ENCODE measurements at regions not wholly inside any gene's neighbourhood (a gene's known extent, or its start where the extent isn't known, plus 50 kb on each side); places are given as distances from the start of the nearest gene placed in this dataset.

DNA sequence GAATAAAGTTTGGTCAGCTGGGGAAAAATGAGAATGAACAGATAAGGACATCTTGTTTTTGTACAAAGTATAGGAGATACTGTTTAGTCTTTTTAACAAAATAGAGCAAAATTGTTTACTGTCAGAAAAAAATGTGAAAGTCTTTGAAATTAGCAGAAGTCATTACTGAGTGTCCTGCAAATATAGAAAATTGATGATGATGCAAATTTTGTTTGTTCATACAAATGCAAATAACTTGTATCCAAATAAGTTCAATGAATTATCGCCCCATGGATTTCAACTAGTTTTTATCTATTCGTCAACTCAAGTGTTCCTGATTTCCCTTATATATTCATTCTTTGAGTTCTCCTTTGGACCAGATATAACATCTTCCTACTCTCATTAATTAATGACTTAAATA, 378.0 kb upstream of the SGO1 start:
- H4K8ac ChIP-seq (ENCODE audit: extremely low read depth, insufficient read depth, low read length), result no peak overlapping the region
- no peaks in the 10 kb centered on the region for H3K79me2 ChIP-seq (ENCODE audit: control insufficient read depth in 1 of 2, insufficient read depth in 2 of 2, low read length in 2 of 2)
- H3K56ac ChIP-seq (replicated peaks; ENCODE audit: insufficient read length, low read depth, low read length), result no peak overlapping the region
- no peaks in the 10 kb centered on the region for H3K27me3 ChIP-seq (replicated peaks in 1 of 4; ENCODE audit: control insufficient read depth in 3 of 4, extremely low read depth in 1 of 4, insufficient read depth in 3 of 4, low read length in 3 of 4)
- H3K9ac ChIP-seq (replicated peaks in 1 of 4; ENCODE audit: extremely low read depth in 1 of 4, low read depth in 3 of 4, low read length in 3 of 4), result no peak overlapping the region
- ChIA-PET CTCF (ENCODE audit: partially characterized antibody) (interaction anchor here (1.2 kb wide), 1 partner anchor 9 kb away, joined by 3 read pairs; no protein-coding TSS in a partner anchor), POLR2A (ENCODE audit: partially characterized antibody) (no interaction called here)
- H3K4me2 ChIP-seq (ENCODE audit: insufficient read depth in 1 of 2, low read depth in 2 of 2, low read length in 2 of 2), result no peak overlapping the region
- no peak overlapping the region for H2AK5ac ChIP-seq (ENCODE audit: low read depth, low read length)
- DNase-seq (ENCODE audit: low read depth in 1 of 2, low spot score in 2 of 2), result no peak
- H3K14ac ChIP-seq (ENCODE audit: insufficient read length), result no peak overlapping the region
- H3K27ac ChIP-seq (ENCODE audit: low read depth, low read length), result no peak overlapping the region
- H3K23me2 ChIP-seq (ENCODE audit: low read depth, low read length), result no peaks in the 10 kb centered on the region
- H2AFZ ChIP-seq (ENCODE audit: low read length), result no peak overlapping the region
- H4K20me1 ChIP-seq (replicated peaks in 1 of 2; ENCODE audit: control insufficient read depth in 1 of 2, insufficient read depth in 2 of 2, low read length in 2 of 2), result no peaks in the 10 kb centered on the region
- H4K91ac ChIP-seq (replicated peaks; ENCODE audit: insufficient read length, low read length), result no peak overlapping the region
- TF ChIP-seq ATF3 (IDR thresholded peaks at IDR 0.05; ENCODE audit: insufficient read depth, low read depth, low read length) (no peak), HDAC6 (IDR thresholded peaks at IDR 0.05; ENCODE audit: low read depth, low read length) (no peak), BRCA1 (IDR thresholded peaks at IDR 0.05; ENCODE audit: low read depth, low read length) (no peak), MAFK (IDR thresholded peaks at IDR 0.05; ENCODE audit: low read depth, low read length) (peak; percentile 68; the same call in 1 of the 2 replicates)
- no peak overlapping the region for H2BK12ac ChIP-seq (ENCODE audit: low read depth, low read length)
- no peak overlapping the region for H3K4me3 ChIP-seq (ENCODE audit: extremely low read depth in 1 of 4, insufficient read depth in 2 of 4, low read depth in 3 of 4, low read length in 4 of 4)
- no peak overlapping the region for H2BK15ac ChIP-seq (ENCODE audit: low read length)
- no peaks in the 10 kb centered on the region for H3K9me3 ChIP-seq (ENCODE audit: insufficient read depth in 2 of 2, low read depth in 1 of 2, low read length in 1 of 2)
- no peaks in the 10 kb centered on the region for H3K36me3 ChIP-seq (ENCODE audit: control insufficient read depth in 2 of 4, insufficient read depth in 4 of 4, low read length in 3 of 4)
- no peak overlapping the region for H2BK5ac ChIP-seq (ENCODE audit: low read depth, low read length)
- H4K5ac ChIP-seq (ENCODE audit: insufficient read length, low read depth, low read length), result no peak overlapping the region
- H3K79me1 ChIP-seq (ENCODE audit: low read depth, low read length), result no peaks in the 10 kb centered on the region
- no peaks in the 10 kb centered on the region for H3K4me1 ChIP-seq (replicated peaks in 1 of 4; ENCODE audit: control insufficient read depth in 3 of 4, insufficient read depth in 4 of 4, low read length in 3 of 4)
- no peak for FAIRE-seq
- H3K4ac ChIP-seq (replicated peaks; ENCODE audit: insufficient read length, low read depth, low read length), result no peak overlapping the region
- no peak overlapping the region for H3K18ac ChIP-seq (ENCODE audit: extremely low read depth, low read length)
- 91% methylated on average over 2 of the region's 2 CpGs; no CpG with 5 or more reads in 1 of the 2 experiments for WGBS, 2 experiments (ENCODE audit: extremely low coverage in 1 of 2, insufficient coverage in 1 of 2, insufficient read length in 1 of 2, insufficient replicate concordance in 2 of 2, low coverage in 1 of 2, low lambda C conversion rate in 2 of 2, missing lambda C conversion rate in 1 of 2)
- no peak overlapping the region for H2BK20ac ChIP-seq (ENCODE audit: low read length)
- no peak overlapping the region for H2BK120ac ChIP-seq (replicated peaks; ENCODE audit: low read depth, low read length)
- H3K23ac ChIP-seq (ENCODE audit: insufficient read length), result no peak overlapping the region
